B cell (primary cell): ENCODE measurements at regions not wholly inside any gene's neighbourhood (a gene's known extent, or its start where the extent isn't known, plus 50 kb on each side); places are given as distances from the start of the nearest gene placed in this dataset.

Experiments used
- CTCF ChIP-seq: fragments of 200-600 bp; IDR thresholded peaks from one replicate; pipeline ENCODE4 v1.8.0; 2022; ENCODE audit warnings: antibody characterized with exemption, mild to moderate bottlenecking
- EZH2 ChIP-seq: IDR thresholded peaks from 2 replicates; pipeline ENCODE4 v1.6.1; 2012; ENCODE audit warnings: borderline replicate concordance, low read depth, mild to moderate bottlenecking, moderate library complexity, low read length; ENCODE audit not compliant: insufficient read depth, poor library complexity, severe bottlenecking

GRCh38 chr11:32015427-32015826 is 75.4 kb upstream of the RCN1 start:
- TF ChIP-seq CTCF (no peak), EZH2 (no peak)
